HepG2 (cell line): ENCODE measurements at regions not wholly inside any gene's neighbourhood (a gene's known extent, or its start where the extent isn't known, plus 50 kb on each side); places are given as distances from the start of the nearest gene placed in this dataset.

Experiments used
- BHLHE40 ChIP-seq: IDR thresholded peaks from 2 replicates; pipeline ENCODE4 v1.6.1; 2011; ENCODE audit warnings: low read length, improper control_type of control experiment
- KLF12 ChIP-seq: sonication (generic); formaldehyde crosslinking; IDR thresholded peaks from 2 replicates; pipeline ENCODE4 v1.4.0; 2020; ENCODE audit warnings: missing genetic modification reagents, borderline replicate concordance
- POLR2AphosphoS5 ChIP-seq: IDR thresholded peaks from 2 replicates; pipeline ENCODE4 v1.6.1; 2012; ENCODE audit warnings: low read depth, low read length
- SMC3 ChIP-seq: IDR thresholded peaks from 2 replicates; pipeline ENCODE4 v1.6.1; 2011; ENCODE audit warnings: low read length, improper control_type of control experiment
- SP4 ChIP-seq: sonication (generic); formaldehyde crosslinking; IDR thresholded peaks from 2 replicates; pipeline ENCODE4 v1.8.1; 2023; ENCODE audit warnings: mild to moderate bottlenecking, missing genetic modification reagents
- ZNF232 ChIP-seq: sonication (generic); formaldehyde crosslinking; IDR thresholded peaks from 2 replicates; pipeline ENCODE4 v1.4.0; 2020; ENCODE audit warnings: missing genetic modification reagents, borderline replicate concordance
- TF ChIP-seq, protein P1 (sequence below), 2 experiments: IDR thresholded peaks; 2 replicates each; pipeline ENCODE4 v1.6.1; 2011 to 2012; ENCODE audit warnings: low read length in 2 of 2, borderline replicate concordance in 1 of 2, low read depth in 1 of 2, mild to moderate bottlenecking in 1 of 2, moderate library complexity in 1 of 2
- TF ChIP-seq, protein P2 (sequence below): sonication (generic); formaldehyde crosslinking; IDR thresholded peaks from 2 replicates; pipeline ENCODE4 v1.4.0; 2020; ENCODE audit warnings: missing genetic modification reagents, borderline replicate concordance
- TF ChIP-seq, protein P3 (sequence below): sonication (generic); formaldehyde crosslinking; IDR thresholded peaks from 2 replicates; pipeline ENCODE4 v1.5.0; 2020; ENCODE audit warnings: mild to moderate bottlenecking, missing genetic modification reagents, moderate library complexity
- TF ChIP-seq, protein P4 (sequence below): IDR thresholded peaks from 2 replicates; pipeline ENCODE4 v1.6.1; 2016; ENCODE audit warnings: mild to moderate bottlenecking, missing biosample characterization, missing genetic modification reagents

DNA sequence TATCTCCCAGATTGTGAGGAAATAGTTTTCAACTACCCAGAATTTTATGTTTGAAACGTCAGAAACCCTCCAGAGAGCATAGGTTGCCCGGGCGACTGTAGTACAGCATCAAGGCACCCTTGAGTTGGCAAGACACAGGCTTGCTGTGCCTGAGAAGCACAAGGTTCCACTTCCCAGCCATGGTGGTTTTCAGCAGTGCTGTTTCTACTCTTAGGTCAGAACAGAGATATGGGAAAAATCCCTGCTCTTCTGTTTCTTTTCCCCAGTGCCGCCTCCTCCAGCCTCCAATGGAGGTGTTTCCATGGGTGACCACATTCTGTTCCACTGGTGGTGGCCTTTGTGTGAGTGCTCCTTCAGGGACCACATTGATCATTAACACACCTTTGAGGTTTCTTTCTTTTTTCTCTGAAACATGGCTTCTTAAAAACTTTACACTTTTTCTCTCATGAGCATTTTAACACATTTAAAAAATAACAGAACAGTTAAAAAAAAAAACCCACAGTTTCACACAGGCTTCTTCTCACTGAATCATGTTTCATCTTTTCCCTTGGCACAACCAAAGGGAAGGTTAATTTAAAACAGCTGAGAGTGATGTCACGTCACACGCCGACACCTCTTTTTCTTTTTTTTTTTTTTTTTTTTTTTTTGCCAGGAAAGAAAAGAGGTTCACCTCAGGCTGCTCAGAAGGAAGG lies 229.3 kb upstream of the HDAC4 start:
- no peak for TF ChIP-seq SMC3
- TF ChIP-seq, protein P1, sequence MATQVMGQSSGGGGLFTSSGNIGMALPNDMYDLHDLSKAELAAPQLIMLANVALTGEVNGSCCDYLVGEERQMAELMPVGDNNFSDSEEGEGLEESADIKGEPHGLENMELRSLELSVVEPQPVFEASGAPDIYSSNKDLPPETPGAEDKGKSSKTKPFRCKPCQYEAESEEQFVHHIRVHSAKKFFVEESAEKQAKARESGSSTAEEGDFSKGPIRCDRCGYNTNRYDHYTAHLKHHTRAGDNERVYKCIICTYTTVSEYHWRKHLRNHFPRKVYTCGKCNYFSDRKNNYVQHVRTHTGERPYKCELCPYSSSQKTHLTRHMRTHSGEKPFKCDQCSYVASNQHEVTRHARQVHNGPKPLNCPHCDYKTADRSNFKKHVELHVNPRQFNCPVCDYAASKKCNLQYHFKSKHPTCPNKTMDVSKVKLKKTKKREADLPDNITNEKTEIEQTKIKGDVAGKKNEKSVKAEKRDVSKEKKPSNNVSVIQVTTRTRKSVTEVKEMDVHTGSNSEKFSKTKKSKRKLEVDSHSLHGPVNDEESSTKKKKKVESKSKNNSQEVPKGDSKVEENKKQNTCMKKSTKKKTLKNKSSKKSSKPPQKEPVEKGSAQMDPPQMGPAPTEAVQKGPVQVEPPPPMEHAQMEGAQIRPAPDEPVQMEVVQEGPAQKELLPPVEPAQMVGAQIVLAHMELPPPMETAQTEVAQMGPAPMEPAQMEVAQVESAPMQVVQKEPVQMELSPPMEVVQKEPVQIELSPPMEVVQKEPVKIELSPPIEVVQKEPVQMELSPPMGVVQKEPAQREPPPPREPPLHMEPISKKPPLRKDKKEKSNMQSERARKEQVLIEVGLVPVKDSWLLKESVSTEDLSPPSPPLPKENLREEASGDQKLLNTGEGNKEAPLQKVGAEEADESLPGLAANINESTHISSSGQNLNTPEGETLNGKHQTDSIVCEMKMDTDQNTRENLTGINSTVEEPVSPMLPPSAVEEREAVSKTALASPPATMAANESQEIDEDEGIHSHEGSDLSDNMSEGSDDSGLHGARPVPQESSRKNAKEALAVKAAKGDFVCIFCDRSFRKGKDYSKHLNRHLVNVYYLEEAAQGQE (IDR thresholded peaks at IDR 0.05; ENCODE audit: borderline replicate concordance in 1 of 2, low read depth in 1 of 2, low read length in 2 of 2): no peak
- TF ChIP-seq, protein P2, sequence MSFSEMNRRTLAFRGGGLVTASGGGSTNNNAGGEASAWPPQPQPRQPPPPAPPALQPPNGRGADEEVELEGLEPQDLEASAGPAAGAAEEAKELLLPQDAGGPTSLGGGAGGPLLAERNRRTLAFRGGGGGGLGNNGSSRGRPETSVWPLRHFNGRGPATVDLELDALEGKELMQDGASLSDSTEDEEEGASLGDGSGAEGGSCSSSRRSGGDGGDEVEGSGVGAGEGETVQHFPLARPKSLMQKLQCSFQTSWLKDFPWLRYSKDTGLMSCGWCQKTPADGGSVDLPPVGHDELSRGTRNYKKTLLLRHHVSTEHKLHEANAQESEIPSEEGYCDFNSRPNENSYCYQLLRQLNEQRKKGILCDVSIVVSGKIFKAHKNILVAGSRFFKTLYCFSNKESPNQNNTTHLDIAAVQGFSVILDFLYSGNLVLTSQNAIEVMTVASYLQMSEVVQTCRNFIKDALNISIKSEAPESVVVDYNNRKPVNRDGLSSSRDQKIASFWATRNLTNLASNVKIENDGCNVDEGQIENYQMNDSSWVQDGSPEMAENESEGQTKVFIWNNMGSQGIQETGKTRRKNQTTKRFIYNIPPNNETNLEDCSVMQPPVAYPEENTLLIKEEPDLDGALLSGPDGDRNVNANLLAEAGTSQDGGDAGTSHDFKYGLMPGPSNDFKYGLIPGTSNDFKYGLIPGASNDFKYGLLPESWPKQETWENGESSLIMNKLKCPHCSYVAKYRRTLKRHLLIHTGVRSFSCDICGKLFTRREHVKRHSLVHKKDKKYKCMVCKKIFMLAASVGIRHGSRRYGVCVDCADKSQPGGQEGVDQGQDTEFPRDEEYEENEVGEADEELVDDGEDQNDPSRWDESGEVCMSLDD (CRISPR knock-in tag): no peak
- TF ChIP-seq, protein P3, sequence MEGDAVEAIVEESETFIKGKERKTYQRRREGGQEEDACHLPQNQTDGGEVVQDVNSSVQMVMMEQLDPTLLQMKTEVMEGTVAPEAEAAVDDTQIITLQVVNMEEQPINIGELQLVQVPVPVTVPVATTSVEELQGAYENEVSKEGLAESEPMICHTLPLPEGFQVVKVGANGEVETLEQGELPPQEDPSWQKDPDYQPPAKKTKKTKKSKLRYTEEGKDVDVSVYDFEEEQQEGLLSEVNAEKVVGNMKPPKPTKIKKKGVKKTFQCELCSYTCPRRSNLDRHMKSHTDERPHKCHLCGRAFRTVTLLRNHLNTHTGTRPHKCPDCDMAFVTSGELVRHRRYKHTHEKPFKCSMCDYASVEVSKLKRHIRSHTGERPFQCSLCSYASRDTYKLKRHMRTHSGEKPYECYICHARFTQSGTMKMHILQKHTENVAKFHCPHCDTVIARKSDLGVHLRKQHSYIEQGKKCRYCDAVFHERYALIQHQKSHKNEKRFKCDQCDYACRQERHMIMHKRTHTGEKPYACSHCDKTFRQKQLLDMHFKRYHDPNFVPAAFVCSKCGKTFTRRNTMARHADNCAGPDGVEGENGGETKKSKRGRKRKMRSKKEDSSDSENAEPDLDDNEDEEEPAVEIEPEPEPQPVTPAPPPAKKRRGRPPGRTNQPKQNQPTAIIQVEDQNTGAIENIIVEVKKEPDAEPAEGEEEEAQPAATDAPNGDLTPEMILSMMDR (CRISPR knock-in tag): no peak
- TF ChIP-seq KLF12: no peak
- TF ChIP-seq, protein P4, sequence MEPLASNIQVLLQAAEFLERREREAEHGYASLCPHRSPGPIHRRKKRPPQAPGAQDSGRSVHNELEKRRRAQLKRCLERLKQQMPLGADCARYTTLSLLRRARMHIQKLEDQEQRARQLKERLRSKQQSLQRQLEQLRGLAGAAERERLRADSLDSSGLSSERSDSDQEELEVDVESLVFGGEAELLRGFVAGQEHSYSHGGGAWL (CRISPR knock-in tag): no peak
- no peak for TF ChIP-seq BHLHE40
- no peak for TF ChIP-seq ZNF232
- no peak for TF ChIP-seq SP4
- TF ChIP-seq POLR2AphosphoS5: no peak
